ENCODE measurements at regions not wholly inside any gene's neighbourhood (a gene's known extent, or its start where the extent isn't known, plus 50 kb on each side); places are given as distances from the start of the nearest gene placed in this dataset.

DNA sequence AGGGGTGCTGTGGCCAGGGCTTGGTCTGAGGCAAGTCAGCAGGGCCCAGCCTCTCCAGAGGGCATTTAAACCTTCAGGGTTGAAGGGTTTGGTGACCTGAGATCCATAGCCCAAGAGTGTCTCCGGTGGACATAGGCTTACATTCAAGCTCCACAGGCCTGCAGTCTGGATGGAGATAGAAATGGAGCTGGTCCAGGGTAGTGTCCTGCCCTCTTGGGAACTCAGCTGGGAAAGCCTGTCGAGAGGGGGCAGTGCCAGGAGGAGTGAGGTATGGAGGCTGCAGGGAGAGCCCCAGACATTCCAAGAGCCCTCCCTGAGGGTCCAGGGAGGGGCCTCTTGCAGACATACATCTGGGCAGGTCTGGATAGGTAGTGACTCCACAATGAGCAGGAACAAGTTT is 177.0 kb upstream of the MVB12B start:
- 0 out of 2 replicates have a peak, but pooled peaks cover 3% of the 10 kb centered on the region for H4K20me1 ChIP-seq (replicated peaks; ENCODE audit: control insufficient read depth, insufficient read depth, low read length)
- DNase-seq (ENCODE audit: extremely low read depth in 1 of 4, low spot score in 3 of 4), result no peak
- peaks cover 12 to 33% of the 10 kb centered on the region in 2 experiments; a peak in 4 of 5 replicates for H3K27me3 ChIP-seq (ENCODE audit: control insufficient read depth in 2 of 2, insufficient read depth in 2 of 2, low read length in 2 of 2)
- H2AFZ ChIP-seq (ENCODE audit: low read depth, low read length), result no peak overlapping the region
- BruUV-seq (replicated peaks), result no TSS peak
- no peak overlapping the region for H3K9ac ChIP-seq (ENCODE audit: insufficient read depth in 1 of 2, low read depth in 2 of 2, low read length in 2 of 2)
- H3K79me2 ChIP-seq (ENCODE audit: control insufficient read depth, insufficient read depth, low read length), result no peaks in the 10 kb centered on the region
- H3K36me3 ChIP-seq (ENCODE audit: control insufficient read depth, insufficient read depth, low read length), result no peaks in the 10 kb centered on the region
- ChIA-PET CTCF (ENCODE audit: low intra/inter-chr PET ratio) (no interaction called here), POLR2A (interaction anchor here (0.9 kb wide), 1 partner anchor 25 kb away, joined by 3 read pairs; no protein-coding TSS in a partner anchor)
- no peaks in the 10 kb centered on the region for H3K9me3 ChIP-seq (replicated peaks; ENCODE audit: control insufficient read depth, insufficient read depth, low read depth, low read length)
- no peak overlapping the region for H3K4me2 ChIP-seq (ENCODE audit: insufficient read depth, low read length)
- no peak for TF ChIP-seq SP2 (IDR thresholded peaks at IDR 0.05; ENCODE audit: extremely low read depth, low read depth, low read length, poor library complexity, severe bottlenecking)
- no peaks in the 10 kb centered on the region for H3K4me1 ChIP-seq (replicated peaks in 1 of 2; ENCODE audit: control insufficient read depth in 2 of 2, insufficient read depth in 2 of 2, low read length in 2 of 2)
- no peak overlapping the region for H3K4me3 ChIP-seq
- intact Hi-C loops (cut with micrococcal nuclease) (no loop called here), in situ Hi-C loops (cut with MboI) (no loop called here)
- no peak overlapping the region for H3K27ac ChIP-seq (ENCODE audit: extremely low read depth, low read depth, low read length)
- no peaks in the 10 kb centered on the region for H3K9me1 ChIP-seq (ENCODE audit: control insufficient read depth, insufficient read depth, low read length)
- FAIRE-seq, result no peak
- WGBS (ENCODE audit: insufficient coverage, low coverage, missing lambda C conversion rate), result 0% methylated on average over 2 of the region's 2 CpGs
- ATAC-seq, result no peak

DNA sequence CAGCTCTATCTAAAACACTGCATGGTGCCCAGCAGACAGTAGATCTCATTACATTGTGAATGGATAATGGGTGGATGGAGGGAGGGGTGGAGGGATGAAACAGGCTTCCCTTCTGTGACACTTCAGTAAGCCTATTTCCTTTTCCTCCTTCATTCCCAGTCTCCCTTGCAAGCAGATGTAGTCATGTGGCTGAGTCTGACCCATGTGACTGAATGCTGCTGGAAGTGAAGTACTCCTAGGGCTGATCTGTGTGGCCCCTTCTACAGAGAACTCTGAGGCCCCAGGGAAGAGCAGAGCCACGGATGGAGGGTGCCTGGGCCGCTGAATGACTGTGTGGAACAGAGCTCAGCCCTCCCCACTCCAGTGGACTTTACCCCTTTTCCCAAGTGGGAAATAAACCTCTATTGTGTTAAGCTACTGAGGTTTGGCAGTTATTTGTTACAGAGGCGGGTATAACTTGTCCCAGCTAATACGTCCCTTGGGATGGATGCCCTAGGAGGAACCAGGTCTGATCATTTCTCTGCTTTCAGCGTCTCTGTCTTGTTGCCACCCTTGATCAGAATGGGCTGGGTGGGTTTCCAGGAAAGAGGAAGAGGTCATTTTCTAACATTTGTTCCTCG is 176.1 kb upstream of the MVB12B start:
- ChIA-PET CTCF (ENCODE audit: low intra/inter-chr PET ratio) (interaction anchor here (0.7 kb wide), 1 partner anchor 609 kb away, joined by 3 read pairs; no protein-coding TSS in a partner anchor), POLR2A (no interaction called here)
- no TSS peak for BruUV-seq (replicated peaks)
- intact Hi-C loops (cut with micrococcal nuclease) (no loop called here), in situ Hi-C loops (cut with MboI) (no loop called here)
- no peaks in the 10 kb centered on the region for H3K9me1 ChIP-seq (ENCODE audit: control insufficient read depth, insufficient read depth, low read length)
- no peaks in the 10 kb centered on the region for H3K4me1 ChIP-seq (replicated peaks in 1 of 2; ENCODE audit: control insufficient read depth in 2 of 2, insufficient read depth in 2 of 2, low read length in 2 of 2)
- ATAC-seq (no peak), FAIRE-seq (no peak), DNase-seq (ENCODE audit: extremely low read depth in 1 of 4, low spot score in 3 of 4) (no peak)
- WGBS (ENCODE audit: insufficient coverage, low coverage, missing lambda C conversion rate), result 0% methylated on average over 6 of the region's 6 CpGs
- H4K20me1 ChIP-seq (replicated peaks; ENCODE audit: control insufficient read depth, insufficient read depth, low read length), result 0 out of 2 replicates have a peak, but pooled peaks cover 3% of the 10 kb centered on the region
- no peak overlapping the region for H3K4me3 ChIP-seq
- H3K27ac ChIP-seq (ENCODE audit: extremely low read depth, low read depth, low read length), result no peak overlapping the region
- H3K9me3 ChIP-seq (replicated peaks; ENCODE audit: control insufficient read depth, insufficient read depth, low read depth, low read length), result no peaks in the 10 kb centered on the region
- H3K79me2 ChIP-seq (ENCODE audit: control insufficient read depth, insufficient read depth, low read length), result no peaks in the 10 kb centered on the region
- peaks cover 12 to 26% of the 10 kb centered on the region in 2 experiments; a peak in 4 of 5 replicates for H3K27me3 ChIP-seq (ENCODE audit: control insufficient read depth in 2 of 2, insufficient read depth in 2 of 2, low read length in 2 of 2)
- no peak overlapping the region for H3K9ac ChIP-seq (ENCODE audit: insufficient read depth in 1 of 2, low read depth in 2 of 2, low read length in 2 of 2)
- H3K4me2 ChIP-seq (ENCODE audit: insufficient read depth, low read length), result no peak overlapping the region
- H3K36me3 ChIP-seq (ENCODE audit: control insufficient read depth, insufficient read depth, low read length), result no peaks in the 10 kb centered on the region
- H2AFZ ChIP-seq (ENCODE audit: low read depth, low read length), result no peak overlapping the region
- TF ChIP-seq POLR2B (IDR thresholded peaks at IDR 0.05; ENCODE audit: low read depth, partially characterized antibody) (no peak), TBP (optimal IDR thresholded peaks at IDR 0.05; ENCODE audit: low read depth, low read length) (no peak), NFIX (CRISPR knock-in tag; IDR thresholded peaks at IDR 0.05; ENCODE audit: low read depth) (no peak), ZNF311 (CRISPR knock-in tag; IDR thresholded peaks at IDR 0.05) (no peak), FOXJ3 (CRISPR knock-in tag; IDR thresholded peaks at IDR 0.05) (no peak)
- TF ChIP-seq, protein P1, sequence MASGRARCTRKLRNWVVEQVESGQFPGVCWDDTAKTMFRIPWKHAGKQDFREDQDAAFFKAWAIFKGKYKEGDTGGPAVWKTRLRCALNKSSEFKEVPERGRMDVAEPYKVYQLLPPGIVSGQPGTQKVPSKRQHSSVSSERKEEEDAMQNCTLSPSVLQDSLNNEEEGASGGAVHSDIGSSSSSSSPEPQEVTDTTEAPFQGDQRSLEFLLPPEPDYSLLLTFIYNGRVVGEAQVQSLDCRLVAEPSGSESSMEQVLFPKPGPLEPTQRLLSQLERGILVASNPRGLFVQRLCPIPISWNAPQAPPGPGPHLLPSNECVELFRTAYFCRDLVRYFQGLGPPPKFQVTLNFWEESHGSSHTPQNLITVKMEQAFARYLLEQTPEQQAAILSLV (tag; IDR thresholded peaks at IDR 0.05), result no peak
- TF ChIP-seq, protein P2, sequence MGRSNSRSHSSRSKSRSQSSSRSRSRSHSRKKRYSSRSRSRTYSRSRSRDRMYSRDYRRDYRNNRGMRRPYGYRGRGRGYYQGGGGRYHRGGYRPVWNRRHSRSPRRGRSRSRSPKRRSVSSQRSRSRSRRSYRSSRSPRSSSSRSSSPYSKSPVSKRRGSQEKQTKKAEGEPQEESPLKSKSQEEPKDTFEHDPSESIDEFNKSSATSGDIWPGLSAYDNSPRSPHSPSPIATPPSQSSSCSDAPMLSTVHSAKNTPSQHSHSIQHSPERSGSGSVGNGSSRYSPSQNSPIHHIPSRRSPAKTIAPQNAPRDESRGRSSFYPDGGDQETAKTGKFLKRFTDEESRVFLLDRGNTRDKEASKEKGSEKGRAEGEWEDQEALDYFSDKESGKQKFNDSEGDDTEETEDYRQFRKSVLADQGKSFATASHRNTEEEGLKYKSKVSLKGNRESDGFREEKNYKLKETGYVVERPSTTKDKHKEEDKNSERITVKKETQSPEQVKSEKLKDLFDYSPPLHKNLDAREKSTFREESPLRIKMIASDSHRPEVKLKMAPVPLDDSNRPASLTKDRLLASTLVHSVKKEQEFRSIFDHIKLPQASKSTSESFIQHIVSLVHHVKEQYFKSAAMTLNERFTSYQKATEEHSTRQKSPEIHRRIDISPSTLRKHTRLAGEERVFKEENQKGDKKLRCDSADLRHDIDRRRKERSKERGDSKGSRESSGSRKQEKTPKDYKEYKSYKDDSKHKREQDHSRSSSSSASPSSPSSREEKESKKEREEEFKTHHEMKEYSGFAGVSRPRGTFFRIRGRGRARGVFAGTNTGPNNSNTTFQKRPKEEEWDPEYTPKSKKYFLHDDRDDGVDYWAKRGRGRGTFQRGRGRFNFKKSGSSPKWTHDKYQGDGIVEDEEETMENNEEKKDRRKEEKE (IDR thresholded peaks at IDR 0.05; ENCODE audit: borderline replicate concordance in 1 of 2, control insufficient read depth in 1 of 2, low read depth in 2 of 2, low read length in 1 of 2), result no peak
- TF ChIP-seq, protein P3, sequence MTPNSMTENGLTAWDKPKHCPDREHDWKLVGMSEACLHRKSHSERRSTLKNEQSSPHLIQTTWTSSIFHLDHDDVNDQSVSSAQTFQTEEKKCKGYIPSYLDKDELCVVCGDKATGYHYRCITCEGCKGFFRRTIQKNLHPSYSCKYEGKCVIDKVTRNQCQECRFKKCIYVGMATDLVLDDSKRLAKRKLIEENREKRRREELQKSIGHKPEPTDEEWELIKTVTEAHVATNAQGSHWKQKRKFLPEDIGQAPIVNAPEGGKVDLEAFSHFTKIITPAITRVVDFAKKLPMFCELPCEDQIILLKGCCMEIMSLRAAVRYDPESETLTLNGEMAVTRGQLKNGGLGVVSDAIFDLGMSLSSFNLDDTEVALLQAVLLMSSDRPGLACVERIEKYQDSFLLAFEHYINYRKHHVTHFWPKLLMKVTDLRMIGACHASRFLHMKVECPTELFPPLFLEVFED (CRISPR knock-in tag; conservative IDR thresholded peaks at IDR 0.05), result no peak

Data from K562 (cell line).